ENCODE measurements at regions not wholly inside any gene's neighbourhood (a gene's known extent, or its start where the extent isn't known, plus 50 kb on each side); places are given as distances from the start of the nearest gene placed in this dataset.

DNA sequence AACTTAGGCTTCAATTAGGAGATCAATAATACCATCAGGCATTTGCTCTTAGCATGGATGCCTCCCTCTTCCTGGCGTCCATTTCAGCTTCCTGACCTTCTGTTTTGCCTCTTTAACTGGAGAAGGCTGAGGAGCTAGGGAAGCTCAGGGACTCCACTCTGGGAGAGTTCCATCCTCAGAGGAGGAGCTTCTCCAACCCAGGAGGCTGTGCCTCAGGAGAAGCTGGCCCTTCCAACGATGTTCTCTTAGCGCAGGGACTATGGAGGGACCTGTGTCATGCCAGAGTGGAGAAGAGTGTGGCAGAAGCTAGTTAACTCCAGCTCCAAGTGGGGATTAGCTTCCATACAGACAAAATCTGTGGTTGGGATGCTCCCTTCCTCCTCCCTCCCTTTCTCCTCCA is 58.0 kb downstream of the KCNA5 start:
- TF ChIP-seq, protein P1, sequence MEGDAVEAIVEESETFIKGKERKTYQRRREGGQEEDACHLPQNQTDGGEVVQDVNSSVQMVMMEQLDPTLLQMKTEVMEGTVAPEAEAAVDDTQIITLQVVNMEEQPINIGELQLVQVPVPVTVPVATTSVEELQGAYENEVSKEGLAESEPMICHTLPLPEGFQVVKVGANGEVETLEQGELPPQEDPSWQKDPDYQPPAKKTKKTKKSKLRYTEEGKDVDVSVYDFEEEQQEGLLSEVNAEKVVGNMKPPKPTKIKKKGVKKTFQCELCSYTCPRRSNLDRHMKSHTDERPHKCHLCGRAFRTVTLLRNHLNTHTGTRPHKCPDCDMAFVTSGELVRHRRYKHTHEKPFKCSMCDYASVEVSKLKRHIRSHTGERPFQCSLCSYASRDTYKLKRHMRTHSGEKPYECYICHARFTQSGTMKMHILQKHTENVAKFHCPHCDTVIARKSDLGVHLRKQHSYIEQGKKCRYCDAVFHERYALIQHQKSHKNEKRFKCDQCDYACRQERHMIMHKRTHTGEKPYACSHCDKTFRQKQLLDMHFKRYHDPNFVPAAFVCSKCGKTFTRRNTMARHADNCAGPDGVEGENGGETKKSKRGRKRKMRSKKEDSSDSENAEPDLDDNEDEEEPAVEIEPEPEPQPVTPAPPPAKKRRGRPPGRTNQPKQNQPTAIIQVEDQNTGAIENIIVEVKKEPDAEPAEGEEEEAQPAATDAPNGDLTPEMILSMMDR (conservative IDR thresholded peaks at IDR 0.05; ENCODE audit: low read depth in 2 of 2), result no peak
- TF ChIP-seq JUNB (IDR thresholded peaks at IDR 0.05; ENCODE audit: unreplicated experiment) (no peak), POLR2AphosphoS5 (IDR thresholded peaks at IDR 0.05; ENCODE audit: low read depth) (no peak), EZH2 (IDR thresholded peaks at IDR 0.05; ENCODE audit: low read depth, unreplicated experiment) (no peak), REST (IDR thresholded peaks at IDR 0.05; ENCODE audit: unreplicated experiment) (no peak), ETS1 (IDR thresholded peaks at IDR 0.05) (no peak), EZH2phosphoT487 (IDR thresholded peaks at IDR 0.05; ENCODE audit: unreplicated experiment) (no peak), CREB1 (CRISPR knock-in tag; IDR thresholded peaks at IDR 0.05; ENCODE audit: low read depth) (no peak), NANOG (IDR thresholded peaks at IDR 0.05; ENCODE audit: borderline replicate concordance) (no peak), STAT1 (IDR thresholded peaks at IDR 0.05; ENCODE audit: unreplicated experiment) (no peak), ZNF114 (CRISPR knock-in tag; IDR thresholded peaks at IDR 0.05) (no peak), ZNF331 (CRISPR knock-in tag; IDR thresholded peaks at IDR 0.05; ENCODE audit: low read depth) (no peak)
